ENCODE measurements at regions not wholly inside any gene's neighbourhood (a gene's known extent, or its start where the extent isn't known, plus 50 kb on each side); places are given as distances from the start of the nearest gene placed in this dataset.

GRCh38 chr10:47198221-47198620 is 101.8 kb upstream of the GDF10 start:
- Histone ChIP-seq H3K9ac (ENCODE audit: low read depth in 1 of 2, low read length in 2 of 2) (no peak overlapping the region), H3K27me3 (ENCODE audit: control insufficient read depth in 2 of 2, insufficient read depth in 2 of 2, low read length in 2 of 2) (no peaks in the 10 kb centered on the region), H3K4me3 (ENCODE audit: low read length in 2 of 2) (no peak overlapping the region), H3K9me3 (ENCODE audit: control insufficient read depth in 2 of 2, low read length in 2 of 2) (no peaks in the 10 kb centered on the region), H3K27ac (ENCODE audit: low read depth in 2 of 2, low read length in 2 of 2) (no peak overlapping the region), H3K4me1 (ENCODE audit: control insufficient read depth in 2 of 2, insufficient read depth in 2 of 2, low read length in 2 of 2) (no peaks in the 10 kb centered on the region), H3K36me3 (ENCODE audit: control insufficient read depth in 2 of 2, insufficient read depth in 2 of 2, low read length in 2 of 2) (no peaks in the 10 kb centered on the region)

- Histone ChIP-seq H3K9ac (ENCODE audit: low read depth in 1 of 2, low read length in 2 of 2) (no peak overlapping the region), H3K4me1 (ENCODE audit: control insufficient read depth in 2 of 2, insufficient read depth in 2 of 2, low read length in 2 of 2) (no peaks in the 10 kb centered on the region), H3K27ac (ENCODE audit: low read depth in 2 of 2, low read length in 2 of 2) (no peak overlapping the region), H3K4me3 (ENCODE audit: low read length in 2 of 2) (no peak overlapping the region), H3K36me3 (ENCODE audit: control insufficient read depth in 2 of 2, insufficient read depth in 2 of 2, low read length in 2 of 2) (no peaks in the 10 kb centered on the region), H3K9me3 (ENCODE audit: control insufficient read depth in 2 of 2, low read length in 2 of 2) (no peaks in the 10 kb centered on the region), H3K27me3 (ENCODE audit: control insufficient read depth in 2 of 2, insufficient read depth in 2 of 2, low read length in 2 of 2) (no peaks in the 10 kb centered on the region)
Observed at GRCh38 chr10:47205192-47205591, 94.8 kb upstream of the GDF10 start.

- H3K27ac ChIP-seq (ENCODE audit: low read depth in 2 of 2, low read length in 2 of 2), result peak overlapping the region in 1 of 2 donors; percentile 21
- H3K9ac ChIP-seq (ENCODE audit: low read depth in 1 of 2, low read length in 2 of 2), result no peak overlapping the region
- no peaks in the 10 kb centered on the region for H3K4me1 ChIP-seq (ENCODE audit: control insufficient read depth in 2 of 2, insufficient read depth in 2 of 2, low read length in 2 of 2)
- H3K36me3 ChIP-seq (ENCODE audit: control insufficient read depth in 2 of 2, insufficient read depth in 2 of 2, low read length in 2 of 2), result no peaks in the 10 kb centered on the region
- H3K4me3 ChIP-seq (ENCODE audit: low read length in 2 of 2), result no peak overlapping the region
- no peaks in the 10 kb centered on the region for H3K9me3 ChIP-seq (ENCODE audit: control insufficient read depth in 2 of 2, low read length in 2 of 2)
- no peaks in the 10 kb centered on the region for H3K27me3 ChIP-seq (ENCODE audit: control insufficient read depth in 2 of 2, insufficient read depth in 2 of 2, low read length in 2 of 2)
Observed at GRCh38 chr10:47206449-47207280, 93.3 kb upstream of the GDF10 start.

GRCh38 chr10:47207281-47207615 is 92.7 kb upstream of the GDF10 start:
- Histone ChIP-seq H3K9ac (ENCODE audit: low read depth in 1 of 2, low read length in 2 of 2) (no peak overlapping the region), H3K27ac (ENCODE audit: low read depth in 2 of 2, low read length in 2 of 2) (no peak overlapping the region), H3K4me1 (ENCODE audit: control insufficient read depth in 2 of 2, insufficient read depth in 2 of 2, low read length in 2 of 2) (no peaks in the 10 kb centered on the region), H3K9me3 (ENCODE audit: control insufficient read depth in 2 of 2, low read length in 2 of 2) (no peaks in the 10 kb centered on the region), H3K36me3 (ENCODE audit: control insufficient read depth in 2 of 2, insufficient read depth in 2 of 2, low read length in 2 of 2) (no peaks in the 10 kb centered on the region), H3K4me3 (ENCODE audit: low read length in 2 of 2) (no peak overlapping the region), H3K27me3 (ENCODE audit: control insufficient read depth in 2 of 2, insufficient read depth in 2 of 2, low read length in 2 of 2) (no peaks in the 10 kb centered on the region)

GRCh38 chr10:47207894-47208469 is 92.0 kb upstream of the GDF10 start:
- H3K27me3 ChIP-seq (ENCODE audit: control insufficient read depth in 2 of 2, insufficient read depth in 2 of 2, low read length in 2 of 2), result no peaks in the 10 kb centered on the region
- H3K36me3 ChIP-seq (ENCODE audit: control insufficient read depth in 2 of 2, insufficient read depth in 2 of 2, low read length in 2 of 2), result no peaks in the 10 kb centered on the region
- H3K27ac ChIP-seq (ENCODE audit: low read depth in 2 of 2, low read length in 2 of 2), result no peak overlapping the region
- no peak overlapping the region for H3K4me3 ChIP-seq (ENCODE audit: low read length in 2 of 2)
- H3K9me3 ChIP-seq (ENCODE audit: control insufficient read depth in 2 of 2, low read length in 2 of 2), result no peaks in the 10 kb centered on the region
- H3K9ac ChIP-seq (ENCODE audit: low read depth in 1 of 2, low read length in 2 of 2), result no peak overlapping the region
- no peaks in the 10 kb centered on the region for H3K4me1 ChIP-seq (ENCODE audit: control insufficient read depth in 2 of 2, insufficient read depth in 2 of 2, low read length in 2 of 2)

- H3K4me3 ChIP-seq (ENCODE audit: low read length in 2 of 2), result no peak overlapping the region
- H3K4me1 ChIP-seq (ENCODE audit: control insufficient read depth in 2 of 2, insufficient read depth in 2 of 2, low read length in 2 of 2), result no peaks in the 10 kb centered on the region
- no peak overlapping the region for H3K27ac ChIP-seq (ENCODE audit: low read depth in 2 of 2, low read length in 2 of 2)
- no peaks in the 10 kb centered on the region for H3K27me3 ChIP-seq (ENCODE audit: control insufficient read depth in 2 of 2, insufficient read depth in 2 of 2, low read length in 2 of 2)
- H3K9ac ChIP-seq (ENCODE audit: low read depth in 1 of 2, low read length in 2 of 2), result no peak overlapping the region
- H3K9me3 ChIP-seq (ENCODE audit: control insufficient read depth in 2 of 2, low read length in 2 of 2), result no peaks in the 10 kb centered on the region
- no peaks in the 10 kb centered on the region for H3K36me3 ChIP-seq (ENCODE audit: control insufficient read depth in 2 of 2, insufficient read depth in 2 of 2, low read length in 2 of 2)
Observed at GRCh38 chr10:47209466-47209865, 90.5 kb upstream of the GDF10 start.

GRCh38 chr10:47214520-47214919 is 85.5 kb upstream of the GDF10 start:
- Histone ChIP-seq H3K9me3 (ENCODE audit: control insufficient read depth in 2 of 2, low read length in 2 of 2) (no peaks in the 10 kb centered on the region), H3K4me3 (ENCODE audit: low read length in 2 of 2) (no peak overlapping the region), H3K27me3 (ENCODE audit: control insufficient read depth in 2 of 2, insufficient read depth in 2 of 2, low read length in 2 of 2) (peaks cover 0 to 2% of the 10 kb centered on the region in 2 donors), H3K36me3 (ENCODE audit: control insufficient read depth in 2 of 2, insufficient read depth in 2 of 2, low read length in 2 of 2) (no peaks in the 10 kb centered on the region), H3K27ac (ENCODE audit: low read depth in 2 of 2, low read length in 2 of 2) (no peak overlapping the region), H3K4me1 (ENCODE audit: control insufficient read depth in 2 of 2, insufficient read depth in 2 of 2, low read length in 2 of 2) (no peaks in the 10 kb centered on the region), H3K9ac (ENCODE audit: low read depth in 1 of 2, low read length in 2 of 2) (no peak overlapping the region)

- Histone ChIP-seq H3K27me3 (ENCODE audit: control insufficient read depth in 2 of 2, insufficient read depth in 2 of 2, low read length in 2 of 2) (peaks cover 0 to 2% of the 10 kb centered on the region in 2 donors), H3K27ac (ENCODE audit: low read depth in 2 of 2, low read length in 2 of 2) (no peak overlapping the region), H3K9ac (ENCODE audit: low read depth in 1 of 2, low read length in 2 of 2) (no peak overlapping the region), H3K36me3 (ENCODE audit: control insufficient read depth in 2 of 2, insufficient read depth in 2 of 2, low read length in 2 of 2) (no peaks in the 10 kb centered on the region), H3K4me3 (ENCODE audit: low read length in 2 of 2) (no peak overlapping the region), H3K4me1 (ENCODE audit: control insufficient read depth in 2 of 2, insufficient read depth in 2 of 2, low read length in 2 of 2) (no peaks in the 10 kb centered on the region), H3K9me3 (ENCODE audit: control insufficient read depth in 2 of 2, low read length in 2 of 2) (no peaks in the 10 kb centered on the region)
Observed at GRCh38 chr10:47217113-47217512, 82.9 kb upstream of the GDF10 start.

GRCh38 chr10:47218803-47219202 is 81.2 kb upstream of the GDF10 start:
- H3K4me1 ChIP-seq (ENCODE audit: control insufficient read depth in 2 of 2, insufficient read depth in 2 of 2, low read length in 2 of 2), result no peaks in the 10 kb centered on the region
- H3K9ac ChIP-seq (ENCODE audit: low read depth in 1 of 2, low read length in 2 of 2), result no peak overlapping the region
- no peaks in the 10 kb centered on the region for H3K9me3 ChIP-seq (ENCODE audit: control insufficient read depth in 2 of 2, low read length in 2 of 2)
- H3K4me3 ChIP-seq (ENCODE audit: low read length in 2 of 2), result no peak overlapping the region
- H3K36me3 ChIP-seq (ENCODE audit: control insufficient read depth in 2 of 2, insufficient read depth in 2 of 2, low read length in 2 of 2), result no peaks in the 10 kb centered on the region
- H3K27ac ChIP-seq (ENCODE audit: low read depth in 2 of 2, low read length in 2 of 2), result no peak overlapping the region
- H3K27me3 ChIP-seq (ENCODE audit: control insufficient read depth in 2 of 2, insufficient read depth in 2 of 2, low read length in 2 of 2), result peaks cover 0 to 2% of the 10 kb centered on the region in 2 donors

- H3K4me3 ChIP-seq (ENCODE audit: low read length in 2 of 2), result no peak overlapping the region
- H3K27ac ChIP-seq (ENCODE audit: low read depth in 2 of 2, low read length in 2 of 2), result no peak overlapping the region
- H3K9ac ChIP-seq (ENCODE audit: low read depth in 1 of 2, low read length in 2 of 2), result no peak overlapping the region
- H3K27me3 ChIP-seq (ENCODE audit: control insufficient read depth in 2 of 2, insufficient read depth in 2 of 2, low read length in 2 of 2), result peaks cover 0 to 2% of the 10 kb centered on the region in 2 donors
- H3K36me3 ChIP-seq (ENCODE audit: control insufficient read depth in 2 of 2, insufficient read depth in 2 of 2, low read length in 2 of 2), result no peaks in the 10 kb centered on the region
- H3K4me1 ChIP-seq (ENCODE audit: control insufficient read depth in 2 of 2, insufficient read depth in 2 of 2, low read length in 2 of 2), result no peaks in the 10 kb centered on the region
- H3K9me3 ChIP-seq (ENCODE audit: control insufficient read depth in 2 of 2, low read length in 2 of 2), result no peaks in the 10 kb centered on the region
Observed at GRCh38 chr10:47222461-47222860, 77.5 kb upstream of the GDF10 start.
